HepG2 (cell line): ENCODE measurements at regions not wholly inside any gene's neighbourhood (a gene's known extent, or its start where the extent isn't known, plus 50 kb on each side); places are given as distances from the start of the nearest gene placed in this dataset.

Source experiments
- ATAC-seq: fragments of 200-7000 bp; cut with Tn5 transposase; 3 replicates; pipeline ENCODE4 v1.9.1; 2020; ENCODE audit warnings: mild to moderate bottlenecking, moderate library complexity
- BruUV-seq: library from RNA; stranded (reverse); fragments of 400-500 nt; replicated peaks from 2 replicates; lab custom pipeline; 2021; lab: Mats Ljungman, UMichigan
- CTCF ChIA-PET: fragments of 300-600 bp; formaldehyde crosslinking; extraction: SDS; loops from one replicate; lab custom pipeline; 2021; ENCODE audit warnings: low total read pairs, inconsistent platforms, low intra/inter-chr PET ratio; lab: Yijun Ruan, JAX
- POLR2A ChIA-PET: fragments of 350-600 bp; sonication (Branson Sonifier 250); formaldehyde crosslinking; loops from one replicate; lab custom pipeline; 2020; ENCODE audit warnings: antibody characterized with exemption, inconsistent platforms; lab: Yijun Ruan, JAX
- DNase-seq: peaks from one replicate; pipeline ENCODE4 v3.0.0-alpha.2; 2015; ENCODE audit warnings: low spot score
- FAIRE-seq: peaks from 3 replicates; lab custom pipeline; 2011; peaks lifted over from hg19 to GRCh38; lab: Jason Lieb, UNC
- H2AFZ ChIP-seq: one replicate; pipeline ENCODE4 v1.6.1; 2011; ENCODE audit warnings: low read length, inconsistent platforms
- H3K27ac ChIP-seq: fragments of 300-600 bp; 3 replicates; pipeline ENCODE4 v1.8.0; 2011; ENCODE audit warnings: mixed run types, mild to moderate bottlenecking, mixed read lengths, low read length, inconsistent platforms; ENCODE audit not compliant: insufficient read depth; ENCODE audit errors: extremely low read length
- H3K27me3 ChIP-seq, 2 experiments: fragments of 200-600 bp in 1 of 2; 2 replicates in 1 of 2; 3 replicates in 1 of 2; pipeline versions ENCODE4 v1.6.0 to v1.8.0; 2011; ENCODE audit warnings: low read length in 2 of 2, mild to moderate bottlenecking in 2 of 2, moderate library complexity in 2 of 2, inconsistent platforms in 1 of 2; ENCODE audit not compliant: insufficient read depth in 2 of 2, control insufficient read depth in 1 of 2
- H3K36me3 ChIP-seq, 2 experiments: fragments of 200-600 bp in 1 of 2; replicated peaks in 1 of 2; 2 replicates in 1 of 2; 3 replicates in 1 of 2; pipeline versions ENCODE4 v1.5.1 to v1.8.0; 2011; ENCODE audit warnings: low read length in 2 of 2, inconsistent platforms in 1 of 2; ENCODE audit not compliant: insufficient read depth in 2 of 2, control insufficient read depth in 1 of 2
- H3K4me1 ChIP-seq: 2 replicates; pipeline ENCODE4 v1.5.1; 2012; ENCODE audit warnings: low read length, inconsistent platforms; ENCODE audit not compliant: insufficient read depth
- H3K4me2 ChIP-seq: 2 replicates; pipeline ENCODE4 v1.6.0; 2011; ENCODE audit warnings: low read depth, low read length, inconsistent platforms
- H3K4me3 ChIP-seq, 3 experiments: fragments of 200-600 bp in 1 of 3; sonication (generic), shearing (Covaris generic) in 1 of 3; replicated peaks in 1 of 3; 2 replicates each; pipeline ENCODE4 v1.5.1; 2011 to 2016; ENCODE audit warnings: low read length in 3 of 3, inconsistent platforms in 2 of 3, low read depth in 2 of 3, mild to moderate bottlenecking in 2 of 3, control low read depth in 1 of 3, mixed read lengths in 1 of 3; ENCODE audit not compliant: insufficient read depth in 1 of 3
- H3K79me2 ChIP-seq: one replicate; pipeline ENCODE4 v1.6.1; 2011; ENCODE audit warnings: low read length, inconsistent platforms; ENCODE audit not compliant: insufficient read depth
- H3K9ac ChIP-seq: 2 replicates; pipeline ENCODE4 v1.6.0; 2011; ENCODE audit warnings: mild to moderate bottlenecking, low read depth, low read length, inconsistent platforms; ENCODE audit not compliant: insufficient read depth
- H3K9me3 ChIP-seq: 2 replicates; pipeline ENCODE4 v1.5.1; 2012; ENCODE audit warnings: mild to moderate bottlenecking, low read length
- H4K20me1 ChIP-seq: 2 replicates; pipeline ENCODE4 v1.6.0; 2011; ENCODE audit warnings: inconsistent platforms, mild to moderate bottlenecking, low read length, moderate library complexity; ENCODE audit not compliant: insufficient read depth
- CENPX ChIP-seq: sonication (generic); formaldehyde crosslinking; IDR thresholded peaks from 2 replicates; pipeline ENCODE4 v1.9.0; 2021; ENCODE audit warnings: mild to moderate bottlenecking, missing genetic modification reagents, moderate library complexity
- GABPA ChIP-seq, 2 experiments: IDR thresholded peaks; 2 replicates each; pipeline ENCODE4 v1.6.1; 2011 to 2016; ENCODE audit warnings: low read depth in 2 of 2, low read length in 1 of 2, missing biosample characterization in 1 of 2, missing genetic modification characterization in 1 of 2
- GTF2F1 ChIP-seq: fragments of 150-350 bp; IDR thresholded peaks from 2 replicates; pipeline ENCODE4 v1.6.1; 2014; ENCODE audit warnings: low read length
- ZNF12 ChIP-seq: sonication (generic); formaldehyde crosslinking; IDR thresholded peaks from 2 replicates; pipeline ENCODE4 v1.5.0; 2020; ENCODE audit warnings: missing genetic modification reagents
- WGBS: methylation state at CpG from one replicate; pipeline ENCODE4 v1.1.6; 2017; ENCODE audit warnings: low lambda C conversion rate; 5-methylcytosine and 5-hydroxymethylcytosine counted together
- in situ Hi-C: cut with HindIII; loops from 2 replicates; pipeline ENCODE4 v1.10.0; 2017; ENCODE audit warnings: low pct_unique_long_range_greater_than_20kb; ENCODE audit not compliant: extremely low pct_ligation_motif_present
- intact Hi-C: fragments of 100-400 bp; cut with micrococcal nuclease; formaldehyde crosslinking; loops from one replicate; pipeline ENCODE4 v1.10.0; 2022; ENCODE audit not compliant: unreplicated experiment
- TF ChIP-seq, protein P1 (sequence below): sonication (generic); formaldehyde crosslinking; IDR thresholded peaks from 2 replicates; pipeline ENCODE4 v1.9.0; 2022; ENCODE audit warnings: missing genetic modification reagents, mild to moderate bottlenecking, borderline replicate concordance
- TF ChIP-seq, protein P2 (sequence below): sonication (generic); formaldehyde crosslinking; IDR thresholded peaks from 2 replicates; pipeline ENCODE4 v1.4.0; 2020; ENCODE audit warnings: missing genetic modification reagents, mild to moderate bottlenecking, borderline replicate concordance

DNA sequence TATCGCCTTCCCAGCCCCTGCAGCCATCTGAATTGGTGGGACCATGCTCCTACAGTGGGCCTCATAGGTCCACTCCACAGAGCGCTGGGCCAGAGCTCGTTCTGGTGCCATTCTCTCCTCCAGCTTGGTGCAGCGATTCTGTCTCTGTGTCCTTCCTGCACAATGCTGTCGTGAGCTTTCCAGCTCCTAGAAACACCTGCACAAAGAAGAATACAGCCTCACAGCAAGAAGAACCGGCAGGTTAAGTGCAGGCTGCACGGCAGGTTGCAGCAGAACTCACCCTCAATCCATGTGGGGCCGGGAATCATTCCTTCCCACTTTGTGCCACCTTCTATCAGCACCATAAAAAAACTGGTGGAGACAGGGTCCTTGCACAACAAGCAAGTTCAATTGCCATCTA, 101.2 kb upstream of the ENPP6 start:
- intact Hi-C loops = no loop called here
- Histone ChIP-seq H3K36me3 (no peaks in the 10 kb centered on the region), H3K9ac (no peak overlapping the region), H3K4me1 (peaks cover 28% of the 10 kb centered on the region), H3K9me3 (no peaks in the 10 kb centered on the region), H3K4me2 (no peak overlapping the region; the same call in 1 of the 2 replicates), H3K79me2 (no peaks in the 10 kb centered on the region), H3K27me3 (peaks cover 4 to 21% of the 10 kb centered on the region in 2 experiments; a peak in 3 of 5 replicates), H4K20me1 (no peaks in the 10 kb centered on the region), H3K27ac (no peak overlapping the region), H3K4me3 (no peak overlapping the region), H2AFZ (no peak overlapping the region)
- in situ Hi-C loops = no loop called here
- DNase-seq = no peak
- ChIA-PET CTCF (no interaction called here), POLR2A (no interaction called here)
- no peak for ATAC-seq
- 45% methylated on average over 5 of the region's 8 CpGs for WGBS
- no TSS peak for BruUV-seq
- FAIRE-seq = no peak
- 0 out of 2 replicates have a peak, but pooled peaks have one; percentile 12 for TF ChIP-seq ZNF12 (CRISPR knock-in tag)
- no peak for TF ChIP-seq GTF2F1

DNA sequence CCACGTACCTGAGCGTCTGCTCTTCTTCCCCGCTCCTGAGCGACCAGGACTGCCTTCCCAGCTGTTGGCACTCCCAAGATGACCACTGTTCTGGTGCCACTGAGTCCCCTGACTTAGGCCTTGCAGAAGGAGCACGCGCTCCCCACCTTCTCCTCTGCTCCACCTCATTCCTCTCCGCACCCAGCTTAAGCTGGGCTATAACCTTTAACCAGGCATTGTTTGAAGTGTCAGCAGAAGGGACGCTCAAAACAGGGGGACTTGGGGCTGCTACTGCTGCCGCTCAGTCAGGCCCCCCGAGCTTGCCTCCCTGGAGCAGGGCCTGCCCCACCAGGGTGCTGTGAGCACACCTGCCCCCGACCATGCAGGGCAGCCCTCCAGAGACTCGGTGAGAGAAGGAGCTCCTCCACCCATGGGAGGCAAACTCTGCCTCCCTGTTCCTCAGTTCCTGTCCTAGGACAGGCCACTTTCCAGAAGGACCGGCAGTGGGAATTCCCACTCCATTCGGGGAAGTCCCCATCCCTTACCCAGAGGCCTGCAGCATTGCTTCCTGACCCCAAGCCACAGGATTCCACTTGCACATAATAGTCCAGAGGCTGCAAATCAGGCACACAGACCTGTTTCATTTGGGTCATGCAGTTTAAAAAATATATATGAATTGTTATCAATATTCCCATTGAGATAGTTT, 99.7 kb upstream of the ENPP6 start:
- DNase-seq (no peak), FAIRE-seq (no peak), ATAC-seq (peak; percentile 58)
- Histone ChIP-seq H3K4me2 (peak overlapping the region; percentile 50), H4K20me1 (no peaks in the 10 kb centered on the region), H3K4me1 (peaks cover 28% of the 10 kb centered on the region), H3K79me2 (no peaks in the 10 kb centered on the region), H3K36me3 (no peaks in the 10 kb centered on the region), H3K27me3 (peaks cover 4 to 21% of the 10 kb centered on the region in 2 experiments; a peak in 4 of 5 replicates), H3K4me3 (peak overlapping the region in 1 of 3 experiments; percentile 34; a peak in 1 of 6 replicates), H3K27ac (no peak overlapping the region), H2AFZ (no peak overlapping the region), H3K9ac (no peak overlapping the region), H3K9me3 (no peaks in the 10 kb centered on the region)
- BruUV-seq = no TSS peak
- WGBS = 41% methylated on average over 8 of the region's 14 CpGs
- ChIA-PET CTCF (no interaction called here), POLR2A (interaction anchor here (1.7 kb wide), 1 partner anchor 31 kb away, joined by 5 read pairs; no protein-coding TSS in a partner anchor)
- in situ Hi-C loops (no loop called here), intact Hi-C loops (no loop called here)
- TF ChIP-seq, protein P1, sequence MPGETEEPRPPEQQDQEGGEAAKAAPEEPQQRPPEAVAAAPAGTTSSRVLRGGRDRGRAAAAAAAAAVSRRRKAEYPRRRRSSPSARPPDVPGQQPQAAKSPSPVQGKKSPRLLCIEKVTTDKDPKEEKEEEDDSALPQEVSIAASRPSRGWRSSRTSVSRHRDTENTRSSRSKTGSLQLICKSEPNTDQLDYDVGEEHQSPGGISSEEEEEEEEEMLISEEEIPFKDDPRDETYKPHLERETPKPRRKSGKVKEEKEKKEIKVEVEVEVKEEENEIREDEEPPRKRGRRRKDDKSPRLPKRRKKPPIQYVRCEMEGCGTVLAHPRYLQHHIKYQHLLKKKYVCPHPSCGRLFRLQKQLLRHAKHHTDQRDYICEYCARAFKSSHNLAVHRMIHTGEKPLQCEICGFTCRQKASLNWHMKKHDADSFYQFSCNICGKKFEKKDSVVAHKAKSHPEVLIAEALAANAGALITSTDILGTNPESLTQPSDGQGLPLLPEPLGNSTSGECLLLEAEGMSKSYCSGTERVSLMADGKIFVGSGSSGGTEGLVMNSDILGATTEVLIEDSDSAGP = no peak
- TF ChIP-seq, protein P2, sequence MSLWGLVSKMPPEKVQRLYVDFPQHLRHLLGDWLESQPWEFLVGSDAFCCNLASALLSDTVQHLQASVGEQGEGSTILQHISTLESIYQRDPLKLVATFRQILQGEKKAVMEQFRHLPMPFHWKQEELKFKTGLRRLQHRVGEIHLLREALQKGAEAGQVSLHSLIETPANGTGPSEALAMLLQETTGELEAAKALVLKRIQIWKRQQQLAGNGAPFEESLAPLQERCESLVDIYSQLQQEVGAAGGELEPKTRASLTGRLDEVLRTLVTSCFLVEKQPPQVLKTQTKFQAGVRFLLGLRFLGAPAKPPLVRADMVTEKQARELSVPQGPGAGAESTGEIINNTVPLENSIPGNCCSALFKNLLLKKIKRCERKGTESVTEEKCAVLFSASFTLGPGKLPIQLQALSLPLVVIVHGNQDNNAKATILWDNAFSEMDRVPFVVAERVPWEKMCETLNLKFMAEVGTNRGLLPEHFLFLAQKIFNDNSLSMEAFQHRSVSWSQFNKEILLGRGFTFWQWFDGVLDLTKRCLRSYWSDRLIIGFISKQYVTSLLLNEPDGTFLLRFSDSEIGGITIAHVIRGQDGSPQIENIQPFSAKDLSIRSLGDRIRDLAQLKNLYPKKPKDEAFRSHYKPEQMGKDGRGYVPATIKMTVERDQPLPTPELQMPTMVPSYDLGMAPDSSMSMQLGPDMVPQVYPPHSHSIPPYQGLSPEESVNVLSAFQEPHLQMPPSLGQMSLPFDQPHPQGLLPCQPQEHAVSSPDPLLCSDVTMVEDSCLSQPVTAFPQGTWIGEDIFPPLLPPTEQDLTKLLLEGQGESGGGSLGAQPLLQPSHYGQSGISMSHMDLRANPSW (CRISPR knock-in tag) = no peak
- TF ChIP-seq CENPX = no peak
- no peak for TF ChIP-seq GABPA (IDR thresholded peaks at IDR 0.05; ENCODE audit: low read depth, low read length)
- no peak for TF ChIP-seq GABPA (CRISPR knock-in tag; IDR thresholded peaks at IDR 0.05; ENCODE audit: low read depth)
